ENCODE measurements at regions not wholly inside any gene's neighbourhood (a gene's known extent, or its start where the extent isn't known, plus 50 kb on each side); places are given as distances from the start of the nearest gene placed in this dataset.

- no peak for TF ChIP-seq NFYB (CRISPR knock-in tag; conservative IDR thresholded peaks at IDR 0.05; ENCODE audit: low read depth)
- TF ChIP-seq ATF6 (CRISPR knock-in tag; IDR thresholded peaks at IDR 0.05), result no peak
- no peak for TF ChIP-seq GTF2I (CRISPR knock-in tag; conservative IDR thresholded peaks at IDR 0.05)
- TF ChIP-seq CTCF (IDR thresholded peaks at IDR 0.05), result no peak
- TF ChIP-seq FOXK1 (CRISPR knock-in tag; IDR thresholded peaks at IDR 0.05), result no peak
- TF ChIP-seq MAX (CRISPR knock-in tag; IDR thresholded peaks at IDR 0.05), result no peak
- no peak for TF ChIP-seq RORB (CRISPR knock-in tag; IDR thresholded peaks at IDR 0.05)
Measured at GRCh38 chr11:134939905-134940304, 527.9 kb upstream of the B3GAT1 start.

Data from WTC11 (cell line).